ENCODE measurements at regions not wholly inside any gene's neighbourhood (a gene's known extent, or its start where the extent isn't known, plus 50 kb on each side); places are given as distances from the start of the nearest gene placed in this dataset.

GRCh38 chr3:24736701-24737100 is 242.1 kb upstream of the THRB start:
- TF ChIP-seq CTCF (IDR thresholded peaks at IDR 0.05; ENCODE audit: low read length) (no peak), EZH2phosphoT487 (IDR thresholded peaks at IDR 0.05; ENCODE audit: low read length) (no peak), EZH2 (optimal IDR thresholded peaks at IDR 0.05; ENCODE audit: low read depth, low read length) (no peak)
